PC-3 (cell line): ENCODE measurements at regions not wholly inside any gene's neighbourhood (a gene's known extent, or its start where the extent isn't known, plus 50 kb on each side); places are given as distances from the start of the nearest gene placed in this dataset.

Experiments
- ATAC-seq: fragments of 200-7000 bp; cut with Tn5 transposase; 2 replicates; pipeline ENCODE4 v1.9.1; 2020; ENCODE audit warnings: mild to moderate bottlenecking, moderate library complexity
- BruUV-seq: library from RNA; stranded (reverse); fragments of 400-500 nt; replicated peaks from 2 replicates; lab custom pipeline; 2021; lab: Mats Ljungman, UMichigan
- CTCF ChIA-PET: fragments of 300-600 bp; sonication (Branson Sonifier 250); formaldehyde crosslinking; loops from one replicate; lab custom pipeline; 2022; ENCODE audit warnings: antibody characterized with exemption; lab: Charles Lee
- POLR2A ChIA-PET: fragments of 300-600 bp; sonication (Branson Sonifier 250); formaldehyde crosslinking; loops from one replicate; lab custom pipeline; 2022; ENCODE audit warnings: antibody characterized with exemption; ENCODE audit not compliant: unreplicated experiment; lab: Charles Lee
- DNase-seq: peaks from one replicate; pipeline ENCODE4 v3.0.0-alpha.2; 2015
- H2AFZ ChIP-seq: fragments of 300-600 bp; sonication (generic); 2 replicates; pipeline ENCODE4 v1.6.0; 2016; ENCODE audit warnings: antibody characterized with exemption, low read length
- H3F3A ChIP-seq: fragments of 300-600 bp; sonication (generic); one replicate; pipeline ENCODE4 v1.6.0; 2017; ENCODE audit warnings: antibody characterized with exemption, low read length, control low read depth, mild to moderate bottlenecking; ENCODE audit not compliant: unreplicated experiment
- H3K27ac ChIP-seq: fragments of 300-600 bp; sonication (generic); 2 replicates; pipeline ENCODE4 v1.5.1; 2016; ENCODE audit warnings: mild to moderate bottlenecking, low read length
- H3K27me3 ChIP-seq: fragments of 300-600 bp; sonication (generic); 2 replicates; pipeline ENCODE4 v1.6.1; 2016; ENCODE audit warnings: low read length, mixed read lengths
- H3K36me3 ChIP-seq: fragments of 300-600 bp; sonication (generic); 2 replicates; pipeline ENCODE4 v1.6.1; 2016; ENCODE audit warnings: low read depth, mixed run types, low read length, mixed read lengths
- H3K4me1 ChIP-seq: fragments of 300-600 bp; sonication (generic); 2 replicates; pipeline ENCODE4 v1.5.1; 2016; ENCODE audit warnings: low read length; ENCODE audit not compliant: insufficient read depth
- H3K4me2 ChIP-seq: fragments of 300-600 bp; sonication (generic); 2 replicates; pipeline ENCODE4 v1.6.0; 2016; ENCODE audit warnings: low read length
- H3K4me3 ChIP-seq: fragments of 300-600 bp; sonication (generic); 2 replicates; pipeline ENCODE4 v1.5.1; 2016; ENCODE audit warnings: mild to moderate bottlenecking, low read length, mixed read lengths
- H3K79me2 ChIP-seq: fragments of 300-600 bp; sonication (generic); 2 replicates; pipeline ENCODE4 v1.6.1; 2017; ENCODE audit warnings: low read length, mixed read lengths
- H3K9ac ChIP-seq: fragments of 300-600 bp; sonication (generic); 2 replicates; pipeline ENCODE4 v1.6.0; 2016; ENCODE audit warnings: mild to moderate bottlenecking, low read length
- H3K9me2 ChIP-seq: fragments of 300-600 bp; sonication (generic); replicated peaks from 2 replicates; pipeline ENCODE4 v1.6.1; 2016; ENCODE audit warnings: mixed run types, low read length, mixed read lengths
- H3K9me3 ChIP-seq: fragments of 300-600 bp; sonication (generic); 2 replicates; pipeline ENCODE4 v1.6.1; 2016; ENCODE audit warnings: low read length, mixed read lengths
- H4K20me1 ChIP-seq: fragments of 300-600 bp; sonication (generic); 2 replicates; pipeline ENCODE4 v1.6.1; 2016; ENCODE audit warnings: low read length, mixed read lengths
- EZH2 ChIP-seq: fragments of 300-600 bp; sonication (generic); IDR thresholded peaks from one replicate; pipeline ENCODE4 v1.6.1; 2017; ENCODE audit warnings: antibody characterized with exemption, mild to moderate bottlenecking, low read length; ENCODE audit not compliant: unreplicated experiment
- EZH2phosphoT487 ChIP-seq: fragments of 300-600 bp; sonication (generic); IDR thresholded peaks from 2 replicates; pipeline ENCODE4 v1.6.1; 2018; ENCODE audit warnings: mild to moderate bottlenecking, antibody characterized with exemption, low read length, borderline replicate concordance
- intact Hi-C: fragments of 100-400 bp; cut with micrococcal nuclease; formaldehyde crosslinking; loops from 2 replicates; pipeline ENCODE4 v1.9.0; 2023
- TF ChIP-seq, protein P1 (sequence below): fragments of 300-600 bp; sonication (generic); conservative IDR thresholded peaks from 2 replicates; pipeline ENCODE4 v1.5.1; 2017; ENCODE audit warnings: antibody characterized with exemption, low read depth, mild to moderate bottlenecking, low read length

- TF ChIP-seq EZH2phosphoT487 (no peak), EZH2 (no peak)
- TF ChIP-seq, protein P1, sequence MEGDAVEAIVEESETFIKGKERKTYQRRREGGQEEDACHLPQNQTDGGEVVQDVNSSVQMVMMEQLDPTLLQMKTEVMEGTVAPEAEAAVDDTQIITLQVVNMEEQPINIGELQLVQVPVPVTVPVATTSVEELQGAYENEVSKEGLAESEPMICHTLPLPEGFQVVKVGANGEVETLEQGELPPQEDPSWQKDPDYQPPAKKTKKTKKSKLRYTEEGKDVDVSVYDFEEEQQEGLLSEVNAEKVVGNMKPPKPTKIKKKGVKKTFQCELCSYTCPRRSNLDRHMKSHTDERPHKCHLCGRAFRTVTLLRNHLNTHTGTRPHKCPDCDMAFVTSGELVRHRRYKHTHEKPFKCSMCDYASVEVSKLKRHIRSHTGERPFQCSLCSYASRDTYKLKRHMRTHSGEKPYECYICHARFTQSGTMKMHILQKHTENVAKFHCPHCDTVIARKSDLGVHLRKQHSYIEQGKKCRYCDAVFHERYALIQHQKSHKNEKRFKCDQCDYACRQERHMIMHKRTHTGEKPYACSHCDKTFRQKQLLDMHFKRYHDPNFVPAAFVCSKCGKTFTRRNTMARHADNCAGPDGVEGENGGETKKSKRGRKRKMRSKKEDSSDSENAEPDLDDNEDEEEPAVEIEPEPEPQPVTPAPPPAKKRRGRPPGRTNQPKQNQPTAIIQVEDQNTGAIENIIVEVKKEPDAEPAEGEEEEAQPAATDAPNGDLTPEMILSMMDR, result no peak
- no peak for DNase-seq
- Histone ChIP-seq H3K27ac (no peak overlapping the region), H3K4me2 (no peak overlapping the region), H3K9ac (no peak overlapping the region), H3K9me3 (no peaks in the 10 kb centered on the region), H3F3A (no peaks in the 10 kb centered on the region), H3K36me3 (no peaks in the 10 kb centered on the region), H3K4me1 (no peaks in the 10 kb centered on the region), H3K79me2 (no peaks in the 10 kb centered on the region), H3K9me2 (no peaks in the 10 kb centered on the region), H2AFZ (no peak overlapping the region), H4K20me1 (no peaks in the 10 kb centered on the region), H3K27me3 (peaks cover 5% of the 10 kb centered on the region; the same call in 1 of the 2 replicates), H3K4me3 (no peak overlapping the region)
- no peak for ATAC-seq
- ChIA-PET POLR2A (no interaction called here), CTCF (no interaction called here)
- BruUV-seq, result no TSS peak
- intact Hi-C loops, result no loop called here
Observed at GRCh38 chr18:61203151-61203550, 130.1 kb upstream of the CDH20 start.

GRCh38 chr18:61209801-61210200 is 123.4 kb upstream of the CDH20 start:
- Histone ChIP-seq H3K9ac (no peak overlapping the region), H3K27me3 (no peaks in the 10 kb centered on the region), H3F3A (no peaks in the 10 kb centered on the region), H3K9me3 (no peaks in the 10 kb centered on the region), H3K36me3 (no peaks in the 10 kb centered on the region), H3K4me1 (no peaks in the 10 kb centered on the region), H2AFZ (no peak overlapping the region), H3K4me2 (no peak overlapping the region), H3K4me3 (no peak overlapping the region), H3K9me2 (no peaks in the 10 kb centered on the region), H4K20me1 (no peaks in the 10 kb centered on the region), H3K27ac (no peak overlapping the region), H3K79me2 (no peaks in the 10 kb centered on the region)
- DNase-seq (no peak), ATAC-seq (no peak)
- BruUV-seq, result no TSS peak
- POLR2A ChIA-PET, result no interaction called here
- no peak for TF ChIP-seq EZH2
- TF ChIP-seq, protein P1, result no peak
- no peak for TF ChIP-seq EZH2phosphoT487
- intact Hi-C loops, result no loop called here
- CTCF ChIA-PET, result no interaction called here

- DNase-seq (no peak), ATAC-seq (no peak)
- H3K27ac ChIP-seq, result no peak overlapping the region
- TF ChIP-seq, protein P1, result no peak
- TF ChIP-seq EZH2phosphoT487 (no peak), EZH2 (no peak)
- no peaks in the 10 kb centered on the region for H3K27me3 ChIP-seq
- no peaks in the 10 kb centered on the region for H3K79me2 ChIP-seq
- no peaks in the 10 kb centered on the region for H4K20me1 ChIP-seq
- no peaks in the 10 kb centered on the region for H3K4me1 ChIP-seq
- H3K4me3 ChIP-seq, result no peak overlapping the region
- H3K9ac ChIP-seq, result no peak overlapping the region
- no peaks in the 10 kb centered on the region for H3K9me3 ChIP-seq
- POLR2A ChIA-PET, result no interaction called here
- H3K4me2 ChIP-seq, result no peak overlapping the region
- H3K9me2 ChIP-seq, result no peaks in the 10 kb centered on the region
- no peaks in the 10 kb centered on the region for H3K36me3 ChIP-seq
- no peak overlapping the region for H2AFZ ChIP-seq
- intact Hi-C loops, result no loop called here
- no TSS peak for BruUV-seq
- CTCF ChIA-PET, result no interaction called here
- no peaks in the 10 kb centered on the region for H3F3A ChIP-seq
Observed at GRCh38 chr18:61216051-61216450, 117.2 kb upstream of the CDH20 start.
